ENCODE measurements at regions not wholly inside any gene's neighbourhood (a gene's known extent, or its start where the extent isn't known, plus 50 kb on each side); places are given as distances from the start of the nearest gene placed in this dataset.
"Not testable (repeated sequence)": the region's sequence is repeated elsewhere in the genome, so short reads cannot be mapped to it uniquely, and the experiment has no call there.

- DNase-seq, result no peak
Measured at GRCh38 chr7:66504131-66504530, 124.5 kb upstream of the KCTD7 start.

- no peak for DNase-seq
Measured at GRCh38 chr7:66505009-66505408, 123.7 kb upstream of the KCTD7 start.

GRCh38 chr7:66505531-66506451 is 122.9 kb upstream of the KCTD7 start:
- no peak for DNase-seq

- not testable (repeated sequence) for DNase-seq
Measured at GRCh38 chr7:66506703-66507102, 122.0 kb upstream of the KCTD7 start.

- DNase-seq, result no peak
Measured at GRCh38 chr7:66507764-66508296, 120.9 kb upstream of the KCTD7 start.

GRCh38 chr7:66508431-66508830 is 120.2 kb upstream of the KCTD7 start:
- no peak for DNase-seq

GRCh38 chr7:66514050-66514449 is 114.6 kb upstream of the KCTD7 start:
- no peak for DNase-seq

GRCh38 chr7:66517212-66517909 is 111.3 kb upstream of the KCTD7 start:
- DNase-seq, result no peak

- DNase-seq, result no peak
Measured at GRCh38 chr7:66518151-66518691, 110.5 kb upstream of the KCTD7 start.

- no peak for DNase-seq
Measured at GRCh38 chr7:66521675-66522074, 107.0 kb upstream of the KCTD7 start.

- no peak for DNase-seq
Measured at GRCh38 chr7:66522518-66522917, 106.2 kb upstream of the KCTD7 start.

GRCh38 chr7:66523409-66523808 is 105.3 kb upstream of the KCTD7 start:
- DNase-seq, result no peak

- DNase-seq, result no peak
Measured at GRCh38 chr7:66524738-66525137, 103.9 kb upstream of the KCTD7 start.

GRCh38 chr7:66526782-66527181 is 101.9 kb upstream of the KCTD7 start:
- not testable (repeated sequence) for DNase-seq

GRCh38 chr7:66528652-66529051 is 100.0 kb upstream of the KCTD7 start:
- DNase-seq, result no peak

GRCh38 chr7:66529883-66530610 is 98.6 kb upstream of the KCTD7 start:
- DNase-seq, result no peak

- no peak for DNase-seq
Measured at GRCh38 chr7:66535414-66536329, 93.0 kb upstream of the KCTD7 start.

GRCh38 chr7:66537380-66537779 is 91.3 kb upstream of the KCTD7 start:
- no peak for DNase-seq

GRCh38 chr7:66537876-66538275 is 90.8 kb upstream of the KCTD7 start:
- no peak for DNase-seq

- no peak for DNase-seq
Measured at GRCh38 chr7:66539264-66539623, 89.4 kb upstream of the KCTD7 start.

- DNase-seq, result no peak
Measured at GRCh38 chr7:66539902-66540375, 88.7 kb upstream of the KCTD7 start.

- no peak for DNase-seq
Measured at GRCh38 chr7:66542049-66542448, 86.6 kb upstream of the KCTD7 start.

Data from HCEC 1CT (cell line).